RWPE2 (cell line): ENCODE measurements at regions not wholly inside any gene's neighbourhood (a gene's known extent, or its start where the extent isn't known, plus 50 kb on each side); places are given as distances from the start of the nearest gene placed in this dataset.
A peak's percentile ranks its signal among the peaks of the same experiment; 100 is the strongest.

Experiments used
- ATAC-seq: fragments of 200-7000 bp; cut with Tn5 transposase; 3 replicates; pipeline ENCODE4 v1.9.1; 2021; ENCODE audit warnings: low read depth
- DNase-seq: peaks from one replicate; pipeline ENCODE4 v3.0.0-alpha.2; 2020; ENCODE audit warnings: low spot score
- H3K27ac ChIP-seq: fragments of 450-650 bp; 2 replicates; pipeline ENCODE4 v1.5.1; 2017; ENCODE audit warnings: mild to moderate bottlenecking; ENCODE audit not compliant: poor library complexity, severe bottlenecking
- H3K27me3 ChIP-seq: fragments of 250-450 bp; sonication (Bioruptor Pico); 2 replicates; pipeline ENCODE4 v1.5.1; 2021; ENCODE audit warnings: mild to moderate bottlenecking, moderate library complexity; ENCODE audit not compliant: insufficient read depth, poor library complexity, severe bottlenecking
- H3K36me3 ChIP-seq: fragments of 250-450 bp; sonication (Bioruptor Pico); 2 replicates; pipeline ENCODE4 v1.5.1; 2020; ENCODE audit warnings: low read depth, mild to moderate bottlenecking, moderate library complexity
- H3K4me1 ChIP-seq: fragments of 250-450 bp; sonication (Bioruptor Pico); 2 replicates; pipeline ENCODE4 v1.5.1; 2021; ENCODE audit warnings: mild to moderate bottlenecking, moderate library complexity; ENCODE audit not compliant: insufficient read depth, poor library complexity, severe bottlenecking
- H3K4me3 ChIP-seq: fragments of 250-450 bp; sonication (Bioruptor Pico); 2 replicates; pipeline ENCODE4 v1.5.1; 2021; ENCODE audit warnings: mild to moderate bottlenecking, moderate library complexity; ENCODE audit not compliant: severe bottlenecking
- H3K9me3 ChIP-seq: fragments of 250-450 bp; sonication (Bioruptor Pico); 2 replicates; pipeline ENCODE4 v1.5.1; 2021; ENCODE audit warnings: mild to moderate bottlenecking, moderate library complexity; ENCODE audit not compliant: severe bottlenecking
- CTCF ChIP-seq: fragments of 450-650 bp; IDR thresholded peaks from one replicate; pipeline ENCODE4 v1.5.1; 2017; ENCODE audit warnings: mild to moderate bottlenecking, moderate library complexity; ENCODE audit not compliant: poor library complexity, severe bottlenecking

GRCh38 chr11:103530257-103530656 is 421.0 kb downstream of the DYNC2H1 start:
- no peak for TF ChIP-seq CTCF
- ATAC-seq (no peak), DNase-seq (no peak)
- Histone ChIP-seq H3K36me3 (no peaks in the 10 kb centered on the region), H3K27ac (peak overlapping the region; percentile 95), H3K4me1 (peaks cover 54% of the 10 kb centered on the region), H3K9me3 (no peaks in the 10 kb centered on the region), H3K4me3 (no peak overlapping the region), H3K27me3 (no peaks in the 10 kb centered on the region)

- peak overlapping the region; percentile 95 for H3K27ac ChIP-seq
- ATAC-seq (peak; percentile 70), DNase-seq (no peak)
- no peaks in the 10 kb centered on the region for H3K9me3 ChIP-seq
- no peak overlapping the region for H3K4me3 ChIP-seq
- H3K36me3 ChIP-seq = no peaks in the 10 kb centered on the region
- H3K4me1 ChIP-seq = peaks cover 49% of the 10 kb centered on the region
- H3K27me3 ChIP-seq = no peaks in the 10 kb centered on the region
- no peak for TF ChIP-seq CTCF
Measured at GRCh38 chr11:103532133-103532788, 423.0 kb downstream of the DYNC2H1 start.

GRCh38 chr11:103534191-103534590 is 425.0 kb downstream of the DYNC2H1 start:
- Histone ChIP-seq H3K27me3 (no peaks in the 10 kb centered on the region), H3K9me3 (no peaks in the 10 kb centered on the region), H3K4me1 (peaks cover 31% of the 10 kb centered on the region), H3K36me3 (no peaks in the 10 kb centered on the region), H3K4me3 (no peak overlapping the region), H3K27ac (no peak overlapping the region)
- ATAC-seq (no peak), DNase-seq (no peak)
- TF ChIP-seq CTCF = no peak

- DNase-seq (no peak), ATAC-seq (no peak)
- Histone ChIP-seq H3K4me1 (peaks cover 24% of the 10 kb centered on the region), H3K27me3 (no peaks in the 10 kb centered on the region), H3K9me3 (no peaks in the 10 kb centered on the region), H3K36me3 (no peaks in the 10 kb centered on the region), H3K4me3 (no peak overlapping the region), H3K27ac (no peak overlapping the region)
- no peak for TF ChIP-seq CTCF
Measured at GRCh38 chr11:103534959-103535358, 425.7 kb downstream of the DYNC2H1 start.

GRCh38 chr11:103536335-103536722 is 427.1 kb downstream of the DYNC2H1 start:
- Histone ChIP-seq H3K27ac (no peak overlapping the region), H3K27me3 (no peaks in the 10 kb centered on the region), H3K36me3 (no peaks in the 10 kb centered on the region), H3K4me3 (no peak overlapping the region), H3K4me1 (peaks cover 18% of the 10 kb centered on the region), H3K9me3 (no peaks in the 10 kb centered on the region)
- DNase-seq = no peak
- no peak for TF ChIP-seq CTCF
- ATAC-seq = no peak
